ENCODE measurements at regions not wholly inside any gene's neighbourhood (a gene's known extent, or its start where the extent isn't known, plus 50 kb on each side); places are given as distances from the start of the nearest gene placed in this dataset.

DNA sequence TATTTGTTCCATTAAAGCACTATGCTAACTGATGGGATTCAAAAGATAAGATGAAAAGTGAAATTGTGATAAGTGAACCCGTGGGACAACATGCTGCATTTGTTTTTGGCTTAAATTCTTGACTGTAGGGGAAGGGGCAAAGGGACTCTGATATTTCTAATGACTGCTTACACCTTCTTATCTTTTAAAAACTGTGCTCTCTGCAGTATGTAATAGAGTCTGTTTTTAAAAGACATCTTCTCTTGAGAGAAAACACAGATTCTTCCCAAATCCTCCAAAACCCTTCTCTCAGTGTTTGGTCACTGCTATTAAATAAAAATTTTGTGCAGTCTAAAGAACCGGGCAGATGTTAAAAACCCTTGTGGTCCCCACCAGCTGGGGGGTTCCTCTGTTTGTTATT, 327.8 kb upstream of the FANCL start:
- Histone ChIP-seq H3K9ac (ENCODE audit: low read length) (no peak overlapping the region), H3K9me2 (replicated peaks; ENCODE audit: insufficient read depth, low read length) (no peaks in the 10 kb centered on the region), H3K79me2 (ENCODE audit: insufficient read depth, low read length) (no peaks in the 10 kb centered on the region), H3K9me3 (ENCODE audit: insufficient read depth, low read length) (no peaks in the 10 kb centered on the region), H2AFZ (ENCODE audit: low read depth, low read length, severe bottlenecking) (no peak overlapping the region), H3F3A (ENCODE audit: insufficient read depth) (no peaks in the 10 kb centered on the region), H3K36me3 (ENCODE audit: low read length) (no peaks in the 10 kb centered on the region), H3K27ac (ENCODE audit: low read depth, low read length) (no peak overlapping the region), H3K27me3 (ENCODE audit: low read length) (no peaks in the 10 kb centered on the region), H3K4me3 (ENCODE audit: insufficient read depth, low read length, poor library complexity, severe bottlenecking) (no peak overlapping the region), H3K4me2 (ENCODE audit: low read depth, low read length, poor library complexity, severe bottlenecking) (no peak overlapping the region), H4K20me1 (ENCODE audit: low read depth, low read length) (no peaks in the 10 kb centered on the region)
- TF ChIP-seq, protein P1, sequence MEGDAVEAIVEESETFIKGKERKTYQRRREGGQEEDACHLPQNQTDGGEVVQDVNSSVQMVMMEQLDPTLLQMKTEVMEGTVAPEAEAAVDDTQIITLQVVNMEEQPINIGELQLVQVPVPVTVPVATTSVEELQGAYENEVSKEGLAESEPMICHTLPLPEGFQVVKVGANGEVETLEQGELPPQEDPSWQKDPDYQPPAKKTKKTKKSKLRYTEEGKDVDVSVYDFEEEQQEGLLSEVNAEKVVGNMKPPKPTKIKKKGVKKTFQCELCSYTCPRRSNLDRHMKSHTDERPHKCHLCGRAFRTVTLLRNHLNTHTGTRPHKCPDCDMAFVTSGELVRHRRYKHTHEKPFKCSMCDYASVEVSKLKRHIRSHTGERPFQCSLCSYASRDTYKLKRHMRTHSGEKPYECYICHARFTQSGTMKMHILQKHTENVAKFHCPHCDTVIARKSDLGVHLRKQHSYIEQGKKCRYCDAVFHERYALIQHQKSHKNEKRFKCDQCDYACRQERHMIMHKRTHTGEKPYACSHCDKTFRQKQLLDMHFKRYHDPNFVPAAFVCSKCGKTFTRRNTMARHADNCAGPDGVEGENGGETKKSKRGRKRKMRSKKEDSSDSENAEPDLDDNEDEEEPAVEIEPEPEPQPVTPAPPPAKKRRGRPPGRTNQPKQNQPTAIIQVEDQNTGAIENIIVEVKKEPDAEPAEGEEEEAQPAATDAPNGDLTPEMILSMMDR (IDR thresholded peaks at IDR 0.05; ENCODE audit: insufficient read depth, low read length, poor library complexity, severe bottlenecking) = no peak
- TF ChIP-seq EZH2phosphoT487 (conservative IDR thresholded peaks at IDR 0.05; ENCODE audit: low read length) = no peak

DNA sequence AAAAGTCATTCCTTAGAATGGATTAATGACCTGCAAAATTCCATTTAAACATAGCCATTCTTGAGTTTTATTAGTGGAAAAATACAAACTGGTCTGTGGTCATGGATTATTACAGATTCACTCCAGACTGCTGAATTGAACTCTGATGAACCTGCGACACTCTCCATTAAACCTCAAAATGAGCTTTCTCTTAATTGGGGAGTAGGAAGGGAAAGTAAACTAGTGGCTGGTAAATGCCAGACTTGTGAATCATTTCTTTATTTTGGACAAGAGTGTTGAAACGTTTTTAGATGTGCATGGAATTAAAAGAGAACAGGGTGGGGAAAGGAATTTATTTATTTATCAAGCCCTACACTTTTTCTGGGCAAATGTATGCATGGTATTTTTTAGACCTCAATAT, 321.2 kb upstream of the FANCL start:
- no peaks in the 10 kb centered on the region for H3K36me3 ChIP-seq (ENCODE audit: low read length)
- no peak overlapping the region for H2AFZ ChIP-seq (ENCODE audit: low read depth, low read length, severe bottlenecking)
- H3K4me2 ChIP-seq (ENCODE audit: low read depth, low read length, poor library complexity, severe bottlenecking) = no peak overlapping the region
- no peaks in the 10 kb centered on the region for H3K27me3 ChIP-seq (ENCODE audit: low read length)
- H3F3A ChIP-seq (ENCODE audit: insufficient read depth) = no peaks in the 10 kb centered on the region
- no peak overlapping the region for H3K9ac ChIP-seq (ENCODE audit: low read length)
- no peak overlapping the region for H3K27ac ChIP-seq (ENCODE audit: low read depth, low read length)
- H3K4me3 ChIP-seq (ENCODE audit: insufficient read depth, low read length, poor library complexity, severe bottlenecking) = no peak overlapping the region
- no peaks in the 10 kb centered on the region for H3K79me2 ChIP-seq (ENCODE audit: insufficient read depth, low read length)
- TF ChIP-seq EZH2phosphoT487 (conservative IDR thresholded peaks at IDR 0.05; ENCODE audit: low read length) = no peak
- TF ChIP-seq, protein P1 (IDR thresholded peaks at IDR 0.05; ENCODE audit: insufficient read depth, low read length, poor library complexity, severe bottlenecking) = no peak
- no peaks in the 10 kb centered on the region for H4K20me1 ChIP-seq (ENCODE audit: low read depth, low read length)
- H3K9me2 ChIP-seq (replicated peaks; ENCODE audit: insufficient read depth, low read length) = no peaks in the 10 kb centered on the region
- no peaks in the 10 kb centered on the region for H3K9me3 ChIP-seq (ENCODE audit: insufficient read depth, low read length)

DNA sequence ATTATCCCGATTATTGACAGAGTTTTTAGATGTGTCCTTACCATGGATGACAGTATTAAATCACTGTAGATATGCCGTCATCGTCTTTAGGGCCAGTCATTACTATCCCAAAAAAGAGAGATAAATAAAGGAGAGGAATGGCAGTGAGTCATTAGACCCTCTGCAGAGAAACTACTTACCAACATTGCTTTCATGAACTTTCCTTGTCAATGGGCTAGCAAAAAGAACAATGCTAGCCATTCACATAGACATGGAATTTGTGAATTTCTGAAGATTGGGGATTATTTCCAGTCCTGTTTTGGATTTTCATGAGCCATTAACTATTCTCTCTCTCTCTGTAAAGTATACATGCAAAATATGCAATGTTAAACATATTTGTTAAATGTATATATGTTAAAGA, 319.4 kb upstream of the FANCL start:
- Histone ChIP-seq H3K27ac (ENCODE audit: low read depth, low read length) (no peak overlapping the region), H3K36me3 (ENCODE audit: low read length) (no peaks in the 10 kb centered on the region), H3K79me2 (ENCODE audit: insufficient read depth, low read length) (no peaks in the 10 kb centered on the region), H3K9ac (ENCODE audit: low read length) (no peak overlapping the region), H2AFZ (ENCODE audit: low read depth, low read length, severe bottlenecking) (no peak overlapping the region), H3K27me3 (ENCODE audit: low read length) (no peaks in the 10 kb centered on the region), H3K4me3 (ENCODE audit: insufficient read depth, low read length, poor library complexity, severe bottlenecking) (no peak overlapping the region), H3K9me2 (replicated peaks; ENCODE audit: insufficient read depth, low read length) (no peaks in the 10 kb centered on the region), H3K4me2 (ENCODE audit: low read depth, low read length, poor library complexity, severe bottlenecking) (no peak overlapping the region), H3F3A (ENCODE audit: insufficient read depth) (no peaks in the 10 kb centered on the region), H3K9me3 (ENCODE audit: insufficient read depth, low read length) (no peaks in the 10 kb centered on the region), H4K20me1 (ENCODE audit: low read depth, low read length) (no peaks in the 10 kb centered on the region)
- TF ChIP-seq, protein P1 (IDR thresholded peaks at IDR 0.05; ENCODE audit: insufficient read depth, low read length, poor library complexity, severe bottlenecking) = no peak
- no peak for TF ChIP-seq EZH2phosphoT487 (conservative IDR thresholded peaks at IDR 0.05; ENCODE audit: low read length)

DNA sequence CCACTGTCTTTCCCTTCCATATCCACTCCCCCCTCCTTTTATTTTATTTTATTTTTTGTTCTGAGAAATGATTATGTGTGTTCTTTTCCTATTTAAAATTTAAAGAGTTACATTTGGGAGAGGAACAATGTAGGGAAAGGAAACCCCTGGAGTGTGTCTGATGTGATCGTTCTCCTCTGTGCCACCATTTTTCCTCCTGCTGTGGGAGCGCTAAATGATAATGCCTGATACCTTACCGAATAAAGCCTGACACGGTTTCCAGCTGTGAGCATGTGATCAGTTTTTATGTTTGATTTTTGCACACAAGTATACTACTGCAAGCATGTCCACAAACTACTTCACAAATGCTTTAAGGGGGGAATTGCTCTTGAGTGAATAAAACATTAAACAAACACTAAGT, 317.8 kb upstream of the FANCL start:
- TF ChIP-seq, protein P1 (IDR thresholded peaks at IDR 0.05; ENCODE audit: insufficient read depth, low read length, poor library complexity, severe bottlenecking) = no peak
- TF ChIP-seq EZH2phosphoT487 (conservative IDR thresholded peaks at IDR 0.05; ENCODE audit: low read length) = no peak
- no peaks in the 10 kb centered on the region for H3K79me2 ChIP-seq (ENCODE audit: insufficient read depth, low read length)
- no peak overlapping the region for H3K9ac ChIP-seq (ENCODE audit: low read length)
- H3F3A ChIP-seq (ENCODE audit: insufficient read depth) = no peaks in the 10 kb centered on the region
- H3K27me3 ChIP-seq (ENCODE audit: low read length) = no peaks in the 10 kb centered on the region
- no peak overlapping the region for H2AFZ ChIP-seq (ENCODE audit: low read depth, low read length, severe bottlenecking)
- H3K36me3 ChIP-seq (ENCODE audit: low read length) = no peaks in the 10 kb centered on the region
- no peaks in the 10 kb centered on the region for H3K9me3 ChIP-seq (ENCODE audit: insufficient read depth, low read length)
- no peaks in the 10 kb centered on the region for H4K20me1 ChIP-seq (ENCODE audit: low read depth, low read length)
- no peak overlapping the region for H3K4me2 ChIP-seq (ENCODE audit: low read depth, low read length, poor library complexity, severe bottlenecking)
- no peaks in the 10 kb centered on the region for H3K9me2 ChIP-seq (replicated peaks; ENCODE audit: insufficient read depth, low read length)
- H3K27ac ChIP-seq (ENCODE audit: low read depth, low read length) = no peak overlapping the region
- no peak overlapping the region for H3K4me3 ChIP-seq (ENCODE audit: insufficient read depth, low read length, poor library complexity, severe bottlenecking)
